ENCODE measurements at regions not wholly inside any gene's neighbourhood (a gene's known extent, or its start where the extent isn't known, plus 50 kb on each side); places are given as distances from the start of the nearest gene placed in this dataset.
"Not testable (repeated sequence)": the region's sequence is repeated elsewhere in the genome, so short reads cannot be mapped to it uniquely, and the experiment has no call there.

DNA sequence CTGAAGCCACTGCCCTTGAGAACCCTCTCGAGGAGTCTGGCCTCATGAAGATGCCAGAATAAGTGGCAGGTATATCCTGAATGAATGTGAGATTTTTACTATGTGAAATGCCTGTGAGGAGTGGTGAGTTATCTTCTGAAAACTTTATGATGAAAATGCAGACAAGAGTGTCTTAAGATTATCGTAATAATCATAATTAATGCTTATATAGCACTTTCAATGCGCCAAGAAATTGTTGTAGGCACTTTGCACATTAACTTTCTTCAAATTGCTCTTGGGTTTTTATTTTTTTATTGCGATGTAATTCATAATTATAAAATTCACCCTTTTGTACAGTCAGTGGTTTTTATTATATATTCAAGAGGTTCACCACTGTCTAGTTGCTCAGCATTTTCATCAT, 879.1 kb upstream of the DEFB115 start:
- TF ChIP-seq SMYD3 (CRISPR knock-in tag; IDR thresholded peaks at IDR 0.05); FOXJ3 (CRISPR knock-in tag; IDR thresholded peaks at IDR 0.05; ENCODE audit: borderline replicate concordance); GABPA (IDR thresholded peaks at IDR 0.05; ENCODE audit: low read depth, low read length); GABPA (CRISPR knock-in tag; IDR thresholded peaks at IDR 0.05; ENCODE audit: low read depth); ZNF510 (CRISPR knock-in tag; IDR thresholded peaks at IDR 0.05; ENCODE audit: low read depth): not testable (repeated sequence)
- TF ChIP-seq, protein P1, sequence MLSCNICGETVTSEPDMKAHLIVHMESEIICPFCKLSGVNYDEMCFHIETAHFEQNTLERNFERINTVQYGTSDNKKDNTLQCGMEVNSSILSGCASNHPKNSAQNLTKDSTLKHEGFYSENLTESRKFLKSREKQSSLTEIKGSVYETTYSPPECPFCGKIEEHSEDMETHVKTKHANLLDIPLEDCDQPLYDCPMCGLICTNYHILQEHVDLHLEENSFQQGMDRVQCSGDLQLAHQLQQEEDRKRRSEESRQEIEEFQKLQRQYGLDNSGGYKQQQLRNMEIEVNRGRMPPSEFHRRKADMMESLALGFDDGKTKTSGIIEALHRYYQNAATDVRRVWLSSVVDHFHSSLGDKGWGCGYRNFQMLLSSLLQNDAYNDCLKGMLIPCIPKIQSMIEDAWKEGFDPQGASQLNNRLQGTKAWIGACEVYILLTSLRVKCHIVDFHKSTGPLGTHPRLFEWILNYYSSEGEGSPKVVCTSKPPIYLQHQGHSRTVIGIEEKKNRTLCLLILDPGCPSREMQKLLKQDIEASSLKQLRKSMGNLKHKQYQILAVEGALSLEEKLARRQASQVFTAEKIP (CRISPR knock-in tag; IDR thresholded peaks at IDR 0.05; ENCODE audit: borderline replicate concordance): not testable (repeated sequence)
- TF ChIP-seq, protein P2, sequence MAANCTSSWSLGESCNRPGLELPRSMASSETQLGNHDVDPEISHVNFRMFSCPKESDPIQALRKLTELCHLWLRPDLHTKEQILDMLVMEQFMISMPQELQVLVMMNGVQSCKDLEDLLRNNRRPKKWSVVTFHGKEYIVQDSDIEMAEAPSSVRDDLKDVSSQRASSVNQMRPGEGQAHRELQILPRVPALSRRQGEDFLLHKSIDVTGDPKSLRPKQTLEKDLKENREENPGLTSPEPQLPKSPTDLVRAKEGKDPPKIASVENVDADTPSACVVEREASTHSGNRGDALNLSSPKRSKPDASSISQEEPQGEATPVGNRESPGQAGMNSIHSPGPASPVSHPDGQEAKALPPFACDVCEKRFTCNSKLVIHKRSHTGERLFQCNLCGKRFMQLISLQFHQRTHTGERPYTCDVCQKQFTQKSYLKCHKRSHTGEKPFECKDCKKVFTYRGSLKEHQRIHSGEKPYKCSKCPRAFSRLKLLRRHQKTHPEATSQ (CRISPR knock-in tag; IDR thresholded peaks at IDR 0.05; ENCODE audit: borderline replicate concordance): not testable (repeated sequence)
- TF ChIP-seq, protein P3, sequence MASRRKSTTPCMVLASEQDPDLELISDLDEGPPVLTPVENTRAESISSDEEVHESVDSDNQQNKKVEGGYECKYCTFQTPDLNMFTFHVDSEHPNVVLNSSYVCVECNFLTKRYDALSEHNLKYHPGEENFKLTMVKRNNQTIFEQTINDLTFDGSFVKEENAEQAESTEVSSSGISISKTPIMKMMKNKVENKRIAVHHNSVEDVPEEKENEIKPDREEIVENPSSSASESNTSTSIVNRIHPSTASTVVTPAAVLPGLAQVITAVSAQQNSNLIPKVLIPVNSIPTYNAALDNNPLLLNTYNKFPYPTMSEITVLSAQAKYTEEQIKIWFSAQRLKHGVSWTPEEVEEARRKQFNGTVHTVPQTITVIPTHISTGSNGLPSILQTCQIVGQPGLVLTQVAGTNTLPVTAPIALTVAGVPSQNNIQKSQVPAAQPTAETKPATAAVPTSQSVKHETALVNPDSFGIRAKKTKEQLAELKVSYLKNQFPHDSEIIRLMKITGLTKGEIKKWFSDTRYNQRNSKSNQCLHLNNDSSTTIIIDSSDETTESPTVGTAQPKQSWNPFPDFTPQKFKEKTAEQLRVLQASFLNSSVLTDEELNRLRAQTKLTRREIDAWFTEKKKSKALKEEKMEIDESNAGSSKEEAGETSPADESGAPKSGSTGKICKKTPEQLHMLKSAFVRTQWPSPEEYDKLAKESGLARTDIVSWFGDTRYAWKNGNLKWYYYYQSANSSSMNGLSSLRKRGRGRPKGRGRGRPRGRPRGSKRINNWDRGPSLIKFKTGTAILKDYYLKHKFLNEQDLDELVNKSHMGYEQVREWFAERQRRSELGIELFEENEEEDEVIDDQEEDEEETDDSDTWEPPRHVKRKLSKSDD (CRISPR knock-in tag; IDR thresholded peaks at IDR 0.05; ENCODE audit: low read depth): not testable (repeated sequence)
